ENCODE measurements at regions not wholly inside any gene's neighbourhood (a gene's known extent, or its start where the extent isn't known, plus 50 kb on each side); places are given as distances from the start of the nearest gene placed in this dataset.

DNA sequence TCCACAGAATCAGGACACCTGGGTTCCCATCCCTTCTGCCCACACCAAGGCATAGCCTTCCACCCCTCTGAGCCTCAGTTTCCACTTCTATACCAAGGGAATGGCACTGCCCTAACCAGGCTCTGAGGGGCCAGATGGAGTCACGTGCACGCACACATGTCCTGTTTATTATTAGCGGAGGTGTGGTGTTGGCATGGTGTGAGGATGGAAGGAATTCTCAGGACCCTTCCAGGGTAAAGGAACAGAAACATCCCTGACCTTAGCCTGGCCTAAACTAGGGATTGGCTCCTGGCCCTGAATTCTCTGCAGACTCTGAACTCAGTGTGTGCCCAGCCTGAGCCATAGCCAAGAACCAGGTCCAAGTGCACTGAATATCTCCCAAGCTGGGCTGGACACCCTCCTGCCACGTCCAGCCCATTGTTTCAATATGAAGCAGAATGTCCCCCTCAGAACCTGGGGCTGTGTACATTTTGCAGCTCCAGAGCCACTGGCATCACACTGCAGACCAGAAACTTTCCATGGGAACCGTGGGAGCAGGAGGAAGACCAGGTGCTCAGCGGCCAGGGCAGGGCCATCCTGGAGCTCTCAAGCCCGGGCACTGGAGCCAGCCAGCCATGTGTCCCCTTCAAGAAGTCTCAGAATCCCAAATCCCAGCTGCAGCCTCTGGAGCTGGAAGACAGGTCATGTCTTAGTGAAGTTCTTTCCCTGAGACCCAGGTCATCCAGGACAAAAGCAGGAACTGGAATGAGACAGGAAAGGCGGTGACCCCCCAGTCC lies 208.4 kb downstream of the ANKRD60 start:
- no peak overlapping the region for H4K8ac ChIP-seq (ENCODE audit: low read length)

DNA sequence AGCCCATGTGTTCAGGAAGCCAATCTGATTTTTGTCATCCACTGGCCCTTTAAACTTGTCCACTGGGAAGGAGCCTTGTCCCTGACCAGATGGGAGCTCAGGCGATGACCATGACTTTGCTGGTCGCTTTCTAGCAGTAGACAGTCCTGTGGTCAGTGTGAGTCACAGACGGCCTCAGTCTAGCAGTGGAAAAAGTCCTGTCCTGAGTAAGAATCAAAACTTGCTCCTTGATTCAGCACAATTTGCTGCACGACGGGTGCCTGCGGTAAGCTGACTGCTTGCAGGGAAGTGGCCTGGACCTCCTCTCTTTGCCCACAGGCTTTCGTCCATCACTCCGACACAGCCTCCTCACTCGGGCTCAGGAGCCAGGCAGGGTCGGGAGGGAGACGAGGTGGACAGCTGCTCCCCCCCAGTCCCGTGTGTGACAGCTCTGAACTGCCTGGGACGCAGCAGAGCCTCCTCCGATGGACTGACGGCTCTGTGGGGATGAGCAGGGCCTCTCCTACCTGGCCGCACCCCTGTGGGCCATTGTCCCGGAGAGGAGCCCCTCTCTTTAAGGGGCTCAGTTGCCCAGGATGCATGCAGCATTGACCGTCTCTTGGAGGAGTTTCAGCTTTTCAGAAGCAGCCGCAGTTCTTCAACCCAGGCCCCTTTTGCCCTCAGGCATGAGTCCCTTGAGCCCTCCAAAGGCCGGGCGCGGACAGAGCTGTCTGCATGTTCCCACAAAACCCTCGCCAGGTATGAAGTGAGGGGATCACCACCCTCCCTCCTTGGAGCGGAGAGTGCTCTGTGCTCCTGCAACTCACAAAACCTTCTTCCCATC lies 209.2 kb downstream of the ANKRD60 start:
- Histone ChIP-seq H2BK15ac (ENCODE audit: low read depth, poor library complexity, severe bottlenecking) (no peak overlapping the region), H3K14ac (ENCODE audit: low read length in 2 of 2) (no peak overlapping the region), H3K36me3 (ENCODE audit: control insufficient read depth in 1 of 2, insufficient read depth in 2 of 2, low read depth in 1 of 2, low read length in 2 of 2) (no peaks in the 10 kb centered on the region), H3K4me2 (ENCODE audit: low read length, poor library complexity, severe bottlenecking) (no peak overlapping the region), H3K4ac (ENCODE audit: low read depth in 1 of 2, low read length in 2 of 2) (no peak overlapping the region), H4K8ac (ENCODE audit: low read length) (no peak overlapping the region), H4K91ac (ENCODE audit: low read length) (no peak overlapping the region), H3K23ac (ENCODE audit: low read length in 2 of 2) (no peak overlapping the region), H2AK5ac (ENCODE audit: low read length, severe bottlenecking) (no peak overlapping the region), H3K27ac (ENCODE audit: low read length, poor library complexity, severe bottlenecking) (no peak overlapping the region), H3K4me3 (ENCODE audit: insufficient read depth in 1 of 2, low read depth in 1 of 2, low read length in 2 of 2) (no peak overlapping the region), H3K18ac (ENCODE audit: low read depth in 1 of 2, low read length in 2 of 2) (no peak overlapping the region), H2AFZ (ENCODE audit: low read depth, low read length) (no peak overlapping the region), H3K79me1 (replicated peaks; ENCODE audit: low read length, poor library complexity, severe bottlenecking) (no peaks in the 10 kb centered on the region), H2BK5ac (ENCODE audit: low read depth, low read length, poor library complexity, severe bottlenecking) (no peak overlapping the region), H3K9me3 (ENCODE audit: control insufficient read depth, low read length) (no peaks in the 10 kb centered on the region), H3K27me3 (ENCODE audit: control insufficient read depth in 1 of 2, insufficient read depth in 1 of 2, low read length in 2 of 2) (peaks cover 0 to 62% of the 10 kb centered on the region in 2 experiments), H2BK120ac (ENCODE audit: low read depth, low read length) (no peak overlapping the region), H2BK12ac (ENCODE audit: low read length in 2 of 2) (no peak overlapping the region), H3K9ac (ENCODE audit: low read length) (no peak overlapping the region), H3K4me1 (ENCODE audit: control insufficient read depth, insufficient read depth, low read depth, low read length) (peaks cover 1% of the 10 kb centered on the region)
- no peak for DNase-seq
- WGBS = 83% methylated on average over 24 of the region's 24 CpGs

More for the DNA sequence above, 208.4 kb downstream of the ANKRD60 start:
- Histone ChIP-seq H2AFZ (ENCODE audit: low read depth, low read length) (no peak overlapping the region), H3K36me3 (ENCODE audit: control insufficient read depth in 1 of 2, insufficient read depth in 2 of 2, low read depth in 1 of 2, low read length in 2 of 2) (no peaks in the 10 kb centered on the region), H3K18ac (ENCODE audit: low read depth in 1 of 2, low read length in 2 of 2) (no peak overlapping the region), H3K4me1 (ENCODE audit: control insufficient read depth, insufficient read depth, low read depth, low read length) (peaks cover 1% of the 10 kb centered on the region), H3K4me3 (ENCODE audit: insufficient read depth in 1 of 2, low read depth in 1 of 2, low read length in 2 of 2) (peak overlapping the region in 1 of 2 experiments; percentile 17), H3K4me2 (ENCODE audit: low read length, poor library complexity, severe bottlenecking) (no peak overlapping the region), H2BK120ac (ENCODE audit: low read depth, low read length) (no peak overlapping the region), H3K4ac (ENCODE audit: low read depth in 1 of 2, low read length in 2 of 2) (no peak overlapping the region), H3K27me3 (ENCODE audit: control insufficient read depth in 1 of 2, insufficient read depth in 1 of 2, low read length in 2 of 2) (peaks cover 0 to 66% of the 10 kb centered on the region in 2 experiments), H3K9ac (ENCODE audit: low read length) (no peak overlapping the region), H2BK15ac (ENCODE audit: low read depth, poor library complexity, severe bottlenecking) (no peak overlapping the region), H3K79me1 (replicated peaks; ENCODE audit: low read length, poor library complexity, severe bottlenecking) (no peaks in the 10 kb centered on the region), H3K14ac (ENCODE audit: low read length in 2 of 2) (no peak overlapping the region), H3K27ac (ENCODE audit: low read length, poor library complexity, severe bottlenecking) (no peak overlapping the region), H2BK12ac (ENCODE audit: low read length in 2 of 2) (no peak overlapping the region), H3K23ac (ENCODE audit: low read length in 2 of 2) (no peak overlapping the region), H2BK5ac (ENCODE audit: low read depth, low read length, poor library complexity, severe bottlenecking) (no peak overlapping the region), H4K91ac (ENCODE audit: low read length) (no peak overlapping the region), H2AK5ac (ENCODE audit: low read length, severe bottlenecking) (no peak overlapping the region), H3K9me3 (ENCODE audit: control insufficient read depth, low read length) (no peaks in the 10 kb centered on the region)
- DNase-seq = no peak
- WGBS = 69% methylated on average over 8 of the region's 8 CpGs

- Histone ChIP-seq H3K4me1 (ENCODE audit: control insufficient read depth, insufficient read depth, low read depth, low read length) (peaks cover 1% of the 10 kb centered on the region), H2BK120ac (ENCODE audit: low read depth, low read length) (no peak overlapping the region), H3K14ac (ENCODE audit: low read length in 2 of 2) (no peak overlapping the region), H3K27ac (ENCODE audit: low read length, poor library complexity, severe bottlenecking) (no peak overlapping the region), H3K4me3 (ENCODE audit: insufficient read depth in 1 of 2, low read depth in 1 of 2, low read length in 2 of 2) (no peak overlapping the region), H3K36me3 (ENCODE audit: control insufficient read depth in 1 of 2, insufficient read depth in 2 of 2, low read depth in 1 of 2, low read length in 2 of 2) (no peaks in the 10 kb centered on the region), H4K91ac (ENCODE audit: low read length) (no peak overlapping the region), H3K27me3 (ENCODE audit: control insufficient read depth in 1 of 2, insufficient read depth in 1 of 2, low read length in 2 of 2) (peaks cover 0 to 56% of the 10 kb centered on the region in 2 experiments), H3K18ac (ENCODE audit: low read depth in 1 of 2, low read length in 2 of 2) (no peak overlapping the region), H2AFZ (ENCODE audit: low read depth, low read length) (no peak overlapping the region), H2BK5ac (ENCODE audit: low read depth, low read length, poor library complexity, severe bottlenecking) (no peak overlapping the region), H2AK5ac (ENCODE audit: low read length, severe bottlenecking) (no peak overlapping the region), H3K79me1 (replicated peaks; ENCODE audit: low read length, poor library complexity, severe bottlenecking) (no peaks in the 10 kb centered on the region), H2BK12ac (ENCODE audit: low read length in 2 of 2) (no peak overlapping the region), H3K9ac (ENCODE audit: low read length) (no peak overlapping the region), H3K4ac (ENCODE audit: low read depth in 1 of 2, low read length in 2 of 2) (no peak overlapping the region), H3K9me3 (ENCODE audit: control insufficient read depth, low read length) (no peaks in the 10 kb centered on the region), H2BK15ac (ENCODE audit: low read depth, poor library complexity, severe bottlenecking) (no peak overlapping the region), H4K8ac (ENCODE audit: low read length) (no peak overlapping the region), H3K4me2 (ENCODE audit: low read length, poor library complexity, severe bottlenecking) (no peak overlapping the region), H3K23ac (ENCODE audit: low read length in 2 of 2) (no peak overlapping the region)
- no peak for DNase-seq
- 70% methylated on average over 8 of the region's 8 CpGs for WGBS
Measured at GRCh38 chr20:58018590-58018989, 209.9 kb downstream of the ANKRD60 start.

- H2AFZ ChIP-seq (ENCODE audit: low read depth, low read length) = no peak overlapping the region
- H3K4ac ChIP-seq (ENCODE audit: low read depth in 1 of 2, low read length in 2 of 2) = no peak overlapping the region
- no peaks in the 10 kb centered on the region for H3K79me1 ChIP-seq (replicated peaks; ENCODE audit: low read length, poor library complexity, severe bottlenecking)
- peaks cover 1% of the 10 kb centered on the region for H3K4me1 ChIP-seq (ENCODE audit: control insufficient read depth, insufficient read depth, low read depth, low read length)
- H2BK12ac ChIP-seq (ENCODE audit: low read length in 2 of 2) = no peak overlapping the region
- no peak overlapping the region for H2BK15ac ChIP-seq (ENCODE audit: low read depth, poor library complexity, severe bottlenecking)
- no peak overlapping the region for H3K18ac ChIP-seq (ENCODE audit: low read depth in 1 of 2, low read length in 2 of 2)
- WGBS = 81% methylated on average over 16 of the region's 16 CpGs
- H3K4me3 ChIP-seq (ENCODE audit: insufficient read depth in 1 of 2, low read depth in 1 of 2, low read length in 2 of 2) = no peak overlapping the region
- H4K91ac ChIP-seq (ENCODE audit: low read length) = no peak overlapping the region
- no peak overlapping the region for H3K14ac ChIP-seq (ENCODE audit: low read length in 2 of 2)
- no peak for DNase-seq
- peaks cover 0 to 52% of the 10 kb centered on the region in 2 experiments for H3K27me3 ChIP-seq (ENCODE audit: control insufficient read depth in 1 of 2, insufficient read depth in 1 of 2, low read length in 2 of 2)
- no peak overlapping the region for H3K4me2 ChIP-seq (ENCODE audit: low read length, poor library complexity, severe bottlenecking)
- no peaks in the 10 kb centered on the region for H3K9me3 ChIP-seq (ENCODE audit: control insufficient read depth, low read length)
- H2BK120ac ChIP-seq (ENCODE audit: low read depth, low read length) = no peak overlapping the region
- no peak overlapping the region for H3K9ac ChIP-seq (ENCODE audit: low read length)
- H3K36me3 ChIP-seq (ENCODE audit: control insufficient read depth in 1 of 2, insufficient read depth in 2 of 2, low read depth in 1 of 2, low read length in 2 of 2) = no peaks in the 10 kb centered on the region
- no peak overlapping the region for H4K8ac ChIP-seq (ENCODE audit: low read length)
- no peak overlapping the region for H3K23ac ChIP-seq (ENCODE audit: low read length in 2 of 2)
- no peak overlapping the region for H3K27ac ChIP-seq (ENCODE audit: low read length, poor library complexity, severe bottlenecking)
- H2BK5ac ChIP-seq (ENCODE audit: low read depth, low read length, poor library complexity, severe bottlenecking) = no peak overlapping the region
- no peak overlapping the region for H2AK5ac ChIP-seq (ENCODE audit: low read length, severe bottlenecking)
Measured at GRCh38 chr20:58017970-58018530, 210.4 kb downstream of the ANKRD60 start.
